NCI-H128 (cell line): ENCODE measurements at regions not wholly inside any gene's neighbourhood (a gene's known extent, or its start where the extent isn't known, plus 50 kb on each side); places are given as distances from the start of the nearest gene placed in this dataset.
"Not testable (repeated sequence)": the region's sequence is repeated elsewhere in the genome, so short reads cannot be mapped to it uniquely, and the experiment has no call there.

Experiments
- DNase-seq: peaks from one replicate; lab custom pipeline; 2025; ENCODE audit not compliant: unreplicated experiment; lab: John Stamatoyannopoulos, UW

DNA sequence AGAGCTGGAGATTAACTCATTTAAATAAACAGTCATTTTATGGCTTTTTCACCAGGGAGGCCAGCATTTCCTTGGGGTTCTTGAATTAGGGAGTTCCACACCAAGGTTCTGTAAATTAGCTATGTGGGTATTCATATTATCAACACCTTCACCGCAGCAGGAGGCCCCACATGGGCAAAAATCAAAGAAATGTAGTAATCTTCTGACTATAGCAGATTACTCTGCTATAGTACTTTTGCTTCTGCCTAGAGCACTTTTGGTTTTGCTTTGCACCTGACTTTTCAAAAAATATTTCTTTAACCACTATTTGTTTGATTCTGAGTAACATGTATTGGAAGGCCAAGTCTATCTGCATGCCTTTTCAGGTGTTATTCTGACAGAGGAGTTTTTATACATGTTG is 108.6 kb upstream of the POMZP3 start:
- not testable (repeated sequence) for DNase-seq

- DNase-seq, result not testable (repeated sequence)
These were observed 101.5 kb upstream of the POMZP3 start for GRCh38 chr7:76728571-76728974.

- DNase-seq, result not testable (repeated sequence)
These were observed 96.8 kb upstream of the POMZP3 start for GRCh38 chr7:76723928-76724327.

DNA sequence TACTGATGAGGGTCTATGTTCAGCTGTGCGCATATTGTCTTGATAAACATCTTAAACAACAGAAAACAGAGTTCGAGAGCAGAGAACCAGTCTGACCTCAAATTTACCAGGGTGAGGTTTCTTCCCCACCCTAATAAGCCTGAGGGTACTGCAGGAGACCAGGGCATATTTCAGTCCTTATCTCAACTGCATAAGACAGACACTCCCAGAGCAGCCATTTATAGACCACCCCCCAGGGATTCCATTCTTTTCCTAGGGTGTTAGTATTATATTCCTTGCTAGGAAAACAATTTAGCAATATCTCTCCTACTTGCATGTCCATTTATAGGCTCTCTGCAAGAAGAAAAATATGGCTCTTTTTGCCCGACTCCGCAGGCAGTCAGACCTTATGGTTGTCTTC is 89.5 kb upstream of the POMZP3 start:
- not testable (repeated sequence) for DNase-seq

DNA sequence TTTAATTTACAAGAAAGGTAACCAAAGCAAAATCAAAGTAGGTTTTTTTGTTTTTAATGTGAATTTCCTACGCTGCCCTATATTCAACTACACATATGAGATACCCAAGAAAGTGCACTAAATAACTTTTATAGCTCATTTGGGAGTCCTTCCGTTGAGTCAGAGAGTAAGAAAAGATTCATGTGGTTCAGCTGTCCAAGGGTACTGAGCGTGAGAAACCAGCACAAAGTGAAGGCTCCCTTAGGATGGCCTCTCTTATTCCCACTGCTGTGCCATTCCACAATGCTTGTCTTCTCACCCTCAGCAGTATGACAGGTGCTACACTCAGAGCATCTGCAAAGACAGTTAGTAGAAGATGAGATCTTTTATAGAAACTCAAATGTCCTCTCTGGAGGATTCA is 85.8 kb upstream of the POMZP3 start:
- not testable (repeated sequence) for DNase-seq

DNA sequence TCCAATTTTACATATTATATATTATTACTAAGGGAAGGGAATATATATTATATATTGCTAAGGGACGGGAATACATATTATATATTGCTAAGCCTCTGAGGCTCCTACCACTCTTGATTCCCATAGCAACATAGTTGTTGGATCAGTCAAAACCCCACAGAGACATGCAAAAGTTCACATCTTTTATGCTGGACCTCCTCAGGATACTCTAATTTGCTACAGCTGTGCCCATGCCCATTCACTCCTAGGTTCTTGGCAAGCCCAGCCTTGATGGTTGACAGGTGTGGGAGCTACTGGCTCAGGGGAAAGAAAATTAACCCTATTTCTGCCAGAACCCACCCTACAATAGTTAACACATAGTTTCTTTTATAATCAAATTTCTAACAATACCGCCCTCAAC is 84.6 kb upstream of the POMZP3 start:
- peak; percentile 67 for DNase-seq

- not testable (repeated sequence) for DNase-seq
These were observed 82.6 kb upstream of the POMZP3 start for GRCh38 chr7:76709703-76710102.

GRCh38 chr7:76708446-76708845 is 81.4 kb upstream of the POMZP3 start:
- not testable (repeated sequence) for DNase-seq

- DNase-seq, result not testable (repeated sequence)
These were observed 76.7 kb upstream of the POMZP3 start for GRCh38 chr7:76703815-76704214.

GRCh38 chr7:76686277-76686676 is 59.2 kb upstream of the POMZP3 start:
- DNase-seq, result not testable (repeated sequence)

GRCh38 chr7:76684737-76685136 is 57.7 kb upstream of the POMZP3 start:
- DNase-seq, result not testable (repeated sequence)

DNA sequence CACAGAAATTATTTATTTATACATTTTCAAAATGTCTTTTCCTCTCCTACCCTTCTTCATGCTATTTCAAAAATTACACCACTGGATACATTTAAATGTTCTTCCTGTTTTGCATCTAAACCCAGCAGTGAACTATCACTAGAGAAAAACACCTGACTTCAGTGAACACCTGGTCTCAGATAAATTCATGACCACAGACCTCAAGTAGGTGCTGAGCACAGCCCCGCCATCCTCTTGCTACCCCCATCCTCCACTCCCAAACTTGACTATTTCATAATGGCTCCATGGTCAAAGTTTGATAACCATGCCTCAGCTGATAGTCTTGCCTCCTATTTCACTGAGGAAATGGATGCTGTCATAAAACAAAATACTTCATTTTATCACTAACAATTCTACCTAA is 56.6 kb upstream of the POMZP3 start:
- not testable (repeated sequence) for DNase-seq

- DNase-seq, result peak; percentile 62
These were observed 54.7 kb upstream of the POMZP3 start for GRCh38 chr7:76681810-76682209.

DNA sequence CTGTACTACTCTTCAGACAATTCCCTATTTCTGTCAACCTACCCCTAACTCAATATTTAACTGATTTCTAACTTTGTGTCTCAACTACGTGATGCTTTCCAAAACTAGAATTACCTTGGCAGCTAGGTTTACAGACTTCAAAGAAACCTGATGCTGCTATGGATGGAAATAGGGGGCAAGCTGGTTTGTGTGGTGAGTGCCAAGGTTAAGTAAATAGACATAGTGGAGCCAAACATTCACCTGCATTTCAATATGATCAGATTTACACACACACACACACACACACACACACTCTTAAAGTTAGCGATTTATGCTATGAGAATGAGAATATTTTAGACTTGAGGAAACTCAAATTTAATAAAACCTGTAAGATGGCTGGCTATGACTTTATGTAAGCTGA is 52.1 kb upstream of the POMZP3 start:
- not testable (repeated sequence) for DNase-seq

DNA sequence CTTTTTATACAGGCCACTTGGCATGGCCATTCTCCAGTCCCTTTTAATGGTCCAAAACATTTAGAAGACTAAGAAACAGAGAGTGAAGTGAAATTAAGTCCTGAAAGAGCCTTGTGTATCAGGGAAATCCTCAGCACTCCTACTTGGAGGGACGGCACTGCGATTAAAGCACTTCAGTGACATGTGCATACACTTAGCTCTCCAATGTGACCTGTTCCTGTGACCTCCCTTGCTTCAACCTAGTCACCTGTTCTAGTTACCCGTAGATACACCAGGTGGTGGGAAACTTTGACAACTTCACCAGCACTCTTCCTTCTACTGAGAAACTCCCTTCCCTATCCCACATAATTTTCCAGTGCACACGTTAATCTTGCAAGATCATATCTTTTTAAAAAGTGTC is 51.4 kb upstream of the POMZP3 start:
- DNase-seq, result not testable (repeated sequence)

- DNase-seq, result not testable (repeated sequence)
These were observed 49.8 kb upstream of the POMZP3 start for GRCh38 chr7:76676890-76677289.
